Gastroesophageal sphincter (tissue), 3 donors: ENCODE measurements at regions not wholly inside any gene's neighbourhood (a gene's known extent, or its start where the extent isn't known, plus 50 kb on each side); places are given as distances from the start of the nearest gene placed in this dataset.
"Not testable (repeated sequence)": the region's sequence is repeated elsewhere in the genome, so short reads cannot be mapped to it uniquely, and the experiment has no call there.

Experiments
- CTCF ChIP-seq, 4 experiments: fragments of 200-600 bp in 2 of 4; fragments of 450-650 bp in 2 of 4; sonication (generic) in 1 of 4; IDR thresholded peaks; one replicate each; pipeline ENCODE4 v1.5.1; 2017 to 2019; ENCODE audit warnings: antibody characterized with exemption in 4 of 4, mild to moderate bottlenecking in 2 of 4, moderate library complexity in 2 of 4
- POLR2A ChIP-seq, 2 donors: fragments of 450-650 bp; IDR thresholded peaks; one replicate each; pipeline ENCODE4 v1.6.1; 2017; ENCODE audit warnings: antibody characterized with exemption in 2 of 2, mild to moderate bottlenecking in 2 of 2, moderate library complexity in 1 of 2
- POLR2AphosphoS5 ChIP-seq: sonication (generic); formaldehyde crosslinking; IDR thresholded peaks from one replicate; pipeline ENCODE4 v1.6.1; 2017; ENCODE audit warnings: antibody characterized with exemption

- TF ChIP-seq POLR2A (IDR thresholded peaks at IDR 0.05); CTCF (IDR thresholded peaks at IDR 0.05); POLR2AphosphoS5: not testable (repeated sequence)
These were observed 59.8 kb upstream of the PKP2 start for GRCh38 chr12:32956418-32956817.
